K562 (cell line): ENCODE measurements at regions not wholly inside any gene's neighbourhood (a gene's known extent, or its start where the extent isn't known, plus 50 kb on each side); places are given as distances from the start of the nearest gene placed in this dataset.

Source experiments
- CTCF ChIP-seq, 3 experiments: IDR thresholded peaks in 2 of 3; conservative IDR thresholded peaks in 1 of 3; 2 replicates each; pipeline ENCODE4 v1.5.1; 2011 to 2012; ENCODE audit warnings: low read length in 3 of 3, mild to moderate bottlenecking in 3 of 3, control low read depth in 2 of 3, improper control_type of control experiment in 1 of 3, inconsistent platforms in 1 of 3, low read depth in 1 of 3, mixed read lengths in 1 of 3, moderate library complexity in 1 of 3; ENCODE audit not compliant: insufficient read depth in 2 of 3
- ELF4 ChIP-seq: fragments of 450-650 bp; formaldehyde crosslinking; IDR thresholded peaks from 2 replicates; pipeline ENCODE4 v1.4.0; 2022; ENCODE audit warnings: missing genetic modification characterization
- TF ChIP-seq, protein P1 (sequence below): fragments of 450-650 bp; IDR thresholded peaks from 2 replicates; pipeline ENCODE4 v1.6.1; 2016; ENCODE audit warnings: borderline replicate concordance
- TF ChIP-seq, protein P2 (sequence below): fragments of 200-600 bp; sonication (generic); IDR thresholded peaks from one replicate; pipeline ENCODE4 v1.6.1; 2012; ENCODE audit warnings: mild to moderate bottlenecking, low read depth, low read length, inconsistent platforms
- TF ChIP-seq, protein P3 (sequence below): sonication (generic); formaldehyde crosslinking; IDR thresholded peaks from 2 replicates; pipeline ENCODE4 v1.8.0; 2022; ENCODE audit warnings: mild to moderate bottlenecking, missing genetic modification reagents

DNA sequence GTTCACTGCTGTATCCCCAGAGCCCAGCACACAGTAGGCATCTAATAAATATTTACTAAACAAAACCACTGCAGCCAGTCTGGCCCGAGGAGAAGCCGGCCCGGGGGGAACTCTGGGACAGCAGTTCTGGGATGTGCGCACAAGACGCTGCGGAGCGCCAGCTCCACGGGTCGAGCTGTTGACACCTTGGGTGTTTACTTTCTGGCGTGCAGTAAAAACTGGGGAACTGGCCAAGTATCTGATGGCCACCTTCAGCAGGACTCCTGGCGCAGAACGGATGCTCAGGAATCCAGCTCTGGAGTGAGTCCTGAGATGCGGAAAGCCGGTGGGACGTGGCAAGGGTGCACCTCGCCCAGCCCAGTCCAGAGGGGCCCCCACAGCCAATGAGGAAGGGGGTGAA, 65.6 kb downstream of the NCOR2 start:
- TF ChIP-seq ELF4 (CRISPR knock-in tag): no peak
- TF ChIP-seq, protein P1, sequence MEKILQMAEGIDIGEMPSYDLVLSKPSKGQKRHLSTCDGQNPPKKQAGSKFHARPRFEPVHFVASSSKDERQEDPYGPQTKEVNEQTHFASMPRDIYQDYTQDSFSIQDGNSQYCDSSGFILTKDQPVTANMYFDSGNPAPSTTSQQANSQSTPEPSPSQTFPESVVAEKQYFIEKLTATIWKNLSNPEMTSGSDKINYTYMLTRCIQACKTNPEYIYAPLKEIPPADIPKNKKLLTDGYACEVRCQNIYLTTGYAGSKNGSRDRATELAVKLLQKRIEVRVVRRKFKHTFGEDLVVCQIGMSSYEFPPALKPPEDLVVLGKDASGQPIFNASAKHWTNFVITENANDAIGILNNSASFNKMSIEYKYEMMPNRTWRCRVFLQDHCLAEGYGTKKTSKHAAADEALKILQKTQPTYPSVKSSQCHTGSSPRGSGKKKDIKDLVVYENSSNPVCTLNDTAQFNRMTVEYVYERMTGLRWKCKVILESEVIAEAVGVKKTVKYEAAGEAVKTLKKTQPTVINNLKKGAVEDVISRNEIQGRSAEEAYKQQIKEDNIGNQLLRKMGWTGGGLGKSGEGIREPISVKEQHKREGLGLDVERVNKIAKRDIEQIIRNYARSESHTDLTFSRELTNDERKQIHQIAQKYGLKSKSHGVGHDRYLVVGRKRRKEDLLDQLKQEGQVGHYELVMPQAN: no peak
- TF ChIP-seq, protein P2, sequence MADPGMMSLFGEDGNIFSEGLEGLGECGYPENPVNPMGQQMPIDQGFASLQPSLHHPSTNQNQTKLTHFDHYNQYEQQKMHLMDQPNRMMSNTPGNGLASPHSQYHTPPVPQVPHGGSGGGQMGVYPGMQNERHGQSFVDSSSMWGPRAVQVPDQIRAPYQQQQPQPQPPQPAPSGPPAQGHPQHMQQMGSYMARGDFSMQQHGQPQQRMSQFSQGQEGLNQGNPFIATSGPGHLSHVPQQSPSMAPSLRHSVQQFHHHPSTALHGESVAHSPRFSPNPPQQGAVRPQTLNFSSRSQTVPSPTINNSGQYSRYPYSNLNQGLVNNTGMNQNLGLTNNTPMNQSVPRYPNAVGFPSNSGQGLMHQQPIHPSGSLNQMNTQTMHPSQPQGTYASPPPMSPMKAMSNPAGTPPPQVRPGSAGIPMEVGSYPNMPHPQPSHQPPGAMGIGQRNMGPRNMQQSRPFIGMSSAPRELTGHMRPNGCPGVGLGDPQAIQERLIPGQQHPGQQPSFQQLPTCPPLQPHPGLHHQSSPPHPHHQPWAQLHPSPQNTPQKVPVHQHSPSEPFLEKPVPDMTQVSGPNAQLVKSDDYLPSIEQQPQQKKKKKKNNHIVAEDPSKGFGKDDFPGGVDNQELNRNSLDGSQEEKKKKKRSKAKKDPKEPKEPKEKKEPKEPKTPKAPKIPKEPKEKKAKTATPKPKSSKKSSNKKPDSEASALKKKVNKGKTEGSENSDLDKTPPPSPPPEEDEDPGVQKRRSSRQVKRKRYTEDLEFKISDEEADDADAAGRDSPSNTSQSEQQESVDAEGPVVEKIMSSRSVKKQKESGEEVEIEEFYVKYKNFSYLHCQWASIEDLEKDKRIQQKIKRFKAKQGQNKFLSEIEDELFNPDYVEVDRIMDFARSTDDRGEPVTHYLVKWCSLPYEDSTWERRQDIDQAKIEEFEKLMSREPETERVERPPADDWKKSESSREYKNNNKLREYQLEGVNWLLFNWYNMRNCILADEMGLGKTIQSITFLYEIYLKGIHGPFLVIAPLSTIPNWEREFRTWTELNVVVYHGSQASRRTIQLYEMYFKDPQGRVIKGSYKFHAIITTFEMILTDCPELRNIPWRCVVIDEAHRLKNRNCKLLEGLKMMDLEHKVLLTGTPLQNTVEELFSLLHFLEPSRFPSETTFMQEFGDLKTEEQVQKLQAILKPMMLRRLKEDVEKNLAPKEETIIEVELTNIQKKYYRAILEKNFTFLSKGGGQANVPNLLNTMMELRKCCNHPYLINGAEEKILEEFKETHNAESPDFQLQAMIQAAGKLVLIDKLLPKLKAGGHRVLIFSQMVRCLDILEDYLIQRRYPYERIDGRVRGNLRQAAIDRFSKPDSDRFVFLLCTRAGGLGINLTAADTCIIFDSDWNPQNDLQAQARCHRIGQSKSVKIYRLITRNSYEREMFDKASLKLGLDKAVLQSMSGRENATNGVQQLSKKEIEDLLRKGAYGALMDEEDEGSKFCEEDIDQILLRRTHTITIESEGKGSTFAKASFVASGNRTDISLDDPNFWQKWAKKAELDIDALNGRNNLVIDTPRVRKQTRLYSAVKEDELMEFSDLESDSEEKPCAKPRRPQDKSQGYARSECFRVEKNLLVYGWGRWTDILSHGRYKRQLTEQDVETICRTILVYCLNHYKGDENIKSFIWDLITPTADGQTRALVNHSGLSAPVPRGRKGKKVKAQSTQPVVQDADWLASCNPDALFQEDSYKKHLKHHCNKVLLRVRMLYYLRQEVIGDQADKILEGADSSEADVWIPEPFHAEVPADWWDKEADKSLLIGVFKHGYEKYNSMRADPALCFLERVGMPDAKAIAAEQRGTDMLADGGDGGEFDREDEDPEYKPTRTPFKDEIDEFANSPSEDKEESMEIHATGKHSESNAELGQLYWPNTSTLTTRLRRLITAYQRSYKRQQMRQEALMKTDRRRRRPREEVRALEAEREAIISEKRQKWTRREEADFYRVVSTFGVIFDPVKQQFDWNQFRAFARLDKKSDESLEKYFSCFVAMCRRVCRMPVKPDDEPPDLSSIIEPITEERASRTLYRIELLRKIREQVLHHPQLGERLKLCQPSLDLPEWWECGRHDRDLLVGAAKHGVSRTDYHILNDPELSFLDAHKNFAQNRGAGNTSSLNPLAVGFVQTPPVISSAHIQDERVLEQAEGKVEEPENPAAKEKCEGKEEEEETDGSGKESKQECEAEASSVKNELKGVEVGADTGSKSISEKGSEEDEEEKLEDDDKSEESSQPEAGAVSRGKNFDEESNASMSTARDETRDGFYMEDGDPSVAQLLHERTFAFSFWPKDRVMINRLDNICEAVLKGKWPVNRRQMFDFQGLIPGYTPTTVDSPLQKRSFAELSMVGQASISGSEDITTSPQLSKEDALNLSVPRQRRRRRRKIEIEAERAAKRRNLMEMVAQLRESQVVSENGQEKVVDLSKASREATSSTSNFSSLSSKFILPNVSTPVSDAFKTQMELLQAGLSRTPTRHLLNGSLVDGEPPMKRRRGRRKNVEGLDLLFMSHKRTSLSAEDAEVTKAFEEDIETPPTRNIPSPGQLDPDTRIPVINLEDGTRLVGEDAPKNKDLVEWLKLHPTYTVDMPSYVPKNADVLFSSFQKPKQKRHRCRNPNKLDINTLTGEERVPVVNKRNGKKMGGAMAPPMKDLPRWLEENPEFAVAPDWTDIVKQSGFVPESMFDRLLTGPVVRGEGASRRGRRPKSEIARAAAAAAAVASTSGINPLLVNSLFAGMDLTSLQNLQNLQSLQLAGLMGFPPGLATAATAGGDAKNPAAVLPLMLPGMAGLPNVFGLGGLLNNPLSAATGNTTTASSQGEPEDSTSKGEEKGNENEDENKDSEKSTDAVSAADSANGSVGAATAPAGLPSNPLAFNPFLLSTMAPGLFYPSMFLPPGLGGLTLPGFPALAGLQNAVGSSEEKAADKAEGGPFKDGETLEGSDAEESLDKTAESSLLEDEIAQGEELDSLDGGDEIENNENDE: no peak
- no peak for TF ChIP-seq CTCF (IDR thresholded peaks at IDR 0.05 in 2 of 3, conservative IDR thresholded peaks at IDR 0.05 in 1 of 3; ENCODE audit: insufficient read depth in 2 of 3, low read depth in 1 of 3, low read length in 3 of 3)
- TF ChIP-seq, protein P3, sequence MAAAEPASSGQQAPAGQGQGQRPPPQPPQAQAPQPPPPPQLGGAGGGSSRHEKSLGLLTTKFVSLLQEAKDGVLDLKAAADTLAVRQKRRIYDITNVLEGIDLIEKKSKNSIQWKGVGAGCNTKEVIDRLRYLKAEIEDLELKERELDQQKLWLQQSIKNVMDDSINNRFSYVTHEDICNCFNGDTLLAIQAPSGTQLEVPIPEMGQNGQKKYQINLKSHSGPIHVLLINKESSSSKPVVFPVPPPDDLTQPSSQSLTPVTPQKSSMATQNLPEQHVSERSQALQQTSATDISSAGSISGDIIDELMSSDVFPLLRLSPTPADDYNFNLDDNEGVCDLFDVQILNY (CRISPR knock-in tag): no peak
